ENCODE measurements at regions not wholly inside any gene's neighbourhood (a gene's known extent, or its start where the extent isn't known, plus 50 kb on each side); places are given as distances from the start of the nearest gene placed in this dataset.
A peak's percentile ranks its signal among the peaks of the same experiment; 100 is the strongest.
"Not testable (repeated sequence)": the region's sequence is repeated elsewhere in the genome, so short reads cannot be mapped to it uniquely, and the experiment has no call there.

DNA sequence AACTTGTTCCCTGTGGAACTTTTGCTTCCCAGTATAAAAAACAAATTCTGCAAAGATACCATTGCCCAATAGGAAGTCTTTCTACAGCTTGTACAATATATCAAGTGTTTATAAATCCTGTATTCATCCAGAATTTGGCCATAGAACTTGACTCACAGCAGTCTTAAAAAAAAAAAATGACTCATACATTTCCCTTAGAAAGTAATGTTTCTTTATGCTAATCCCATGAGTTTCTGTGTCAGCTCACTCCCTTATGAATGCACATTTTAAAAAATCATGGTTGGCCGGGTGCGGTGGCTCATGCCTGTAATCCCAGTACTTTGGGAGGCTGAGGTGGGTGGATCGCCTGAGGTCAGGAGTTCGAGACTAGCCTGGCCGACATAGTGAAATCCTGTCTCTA is 89.3 kb upstream of the DMRT1 start:
- H3K27ac ChIP-seq = peak overlapping the region; percentile 21
- ATAC-seq (no peak), DNase-seq (no peak)
- peaks cover 3% of the 10 kb centered on the region for H3K36me3 ChIP-seq
- peaks cover 40% of the 10 kb centered on the region for H3K4me1 ChIP-seq
- no peaks in the 10 kb centered on the region for H3K9me3 ChIP-seq
- no peak overlapping the region for H3K4me3 ChIP-seq
- TF ChIP-seq, protein P1, sequence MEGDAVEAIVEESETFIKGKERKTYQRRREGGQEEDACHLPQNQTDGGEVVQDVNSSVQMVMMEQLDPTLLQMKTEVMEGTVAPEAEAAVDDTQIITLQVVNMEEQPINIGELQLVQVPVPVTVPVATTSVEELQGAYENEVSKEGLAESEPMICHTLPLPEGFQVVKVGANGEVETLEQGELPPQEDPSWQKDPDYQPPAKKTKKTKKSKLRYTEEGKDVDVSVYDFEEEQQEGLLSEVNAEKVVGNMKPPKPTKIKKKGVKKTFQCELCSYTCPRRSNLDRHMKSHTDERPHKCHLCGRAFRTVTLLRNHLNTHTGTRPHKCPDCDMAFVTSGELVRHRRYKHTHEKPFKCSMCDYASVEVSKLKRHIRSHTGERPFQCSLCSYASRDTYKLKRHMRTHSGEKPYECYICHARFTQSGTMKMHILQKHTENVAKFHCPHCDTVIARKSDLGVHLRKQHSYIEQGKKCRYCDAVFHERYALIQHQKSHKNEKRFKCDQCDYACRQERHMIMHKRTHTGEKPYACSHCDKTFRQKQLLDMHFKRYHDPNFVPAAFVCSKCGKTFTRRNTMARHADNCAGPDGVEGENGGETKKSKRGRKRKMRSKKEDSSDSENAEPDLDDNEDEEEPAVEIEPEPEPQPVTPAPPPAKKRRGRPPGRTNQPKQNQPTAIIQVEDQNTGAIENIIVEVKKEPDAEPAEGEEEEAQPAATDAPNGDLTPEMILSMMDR (IDR thresholded peaks at IDR 0.05) = no peak
- intact Hi-C loops (cut with DNase I) = no loop called here
- no peaks in the 10 kb centered on the region for H3K27me3 ChIP-seq

DNA sequence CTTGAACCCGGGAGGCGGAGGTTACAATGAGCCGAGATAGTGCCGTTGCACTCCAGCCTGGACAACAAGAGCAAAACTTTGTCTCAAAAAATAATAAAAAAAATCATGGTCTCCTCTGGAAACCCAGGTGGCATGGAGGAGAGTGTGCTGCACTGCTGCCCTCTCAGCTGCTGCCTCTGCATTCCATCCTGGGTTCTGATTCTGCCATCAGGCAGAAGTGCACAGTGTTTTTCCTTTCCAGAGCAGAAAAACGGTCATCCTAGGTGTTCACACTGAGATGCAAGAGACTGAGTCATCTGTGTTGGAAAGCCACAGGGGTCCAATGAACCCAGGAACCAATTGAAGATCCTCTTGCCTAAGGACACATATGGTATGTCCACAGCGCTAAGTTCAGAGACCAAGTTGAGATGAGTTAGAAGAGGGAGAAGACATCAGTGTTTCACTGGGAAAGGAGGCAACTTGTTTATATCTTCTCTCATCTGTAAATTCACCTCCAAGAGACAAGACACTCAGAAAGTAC is 88.8 kb upstream of the DMRT1 start:
- no peak overlapping the region for H3K4me3 ChIP-seq
- H3K4me1 ChIP-seq = peaks cover 40% of the 10 kb centered on the region
- ATAC-seq (no peak), DNase-seq (no peak)
- intact Hi-C loops (cut with DNase I) = no loop called here
- H3K27ac ChIP-seq = no peak overlapping the region
- H3K9me3 ChIP-seq = no peaks in the 10 kb centered on the region
- TF ChIP-seq, protein P1 (IDR thresholded peaks at IDR 0.05) = no peak
- H3K36me3 ChIP-seq = no peaks in the 10 kb centered on the region
- H3K27me3 ChIP-seq = no peaks in the 10 kb centered on the region

GRCh38 chr9:753734-754133 is 87.8 kb upstream of the DMRT1 start:
- DNase-seq; H3K4me3 ChIP-seq; ATAC-seq; H3K27ac ChIP-seq; H3K9me3 ChIP-seq; intact Hi-C loops (cut with DNase I); H3K36me3 ChIP-seq; H3K27me3 ChIP-seq: not testable (repeated sequence)
- H3K4me1 ChIP-seq = peaks cover 40% of the 10 kb centered on the region

- Histone ChIP-seq H3K27me3 (no peaks in the 10 kb centered on the region), H3K4me1 (peaks cover 39% of the 10 kb centered on the region), H3K27ac (no peak overlapping the region), H3K4me3 (no peak overlapping the region), H3K9me3 (no peaks in the 10 kb centered on the region), H3K36me3 (no peaks in the 10 kb centered on the region)
- intact Hi-C loops (cut with DNase I) = no loop called here
- ATAC-seq (no peak), DNase-seq (no peak)
- TF ChIP-seq, protein P1 (IDR thresholded peaks at IDR 0.05) = no peak
Observed at GRCh38 chr9:754150-754931, 87.2 kb upstream of the DMRT1 start.

GRCh38 chr9:755454-756381 is 85.8 kb upstream of the DMRT1 start:
- peaks cover 25% of the 10 kb centered on the region for H3K4me1 ChIP-seq
- no peaks in the 10 kb centered on the region for H3K9me3 ChIP-seq
- peak; percentile 58 for ATAC-seq
- no peaks in the 10 kb centered on the region for H3K27me3 ChIP-seq
- TF ChIP-seq, protein P1 (IDR thresholded peaks at IDR 0.05) = no peak
- no peak overlapping the region for H3K27ac ChIP-seq
- no peaks in the 10 kb centered on the region for H3K36me3 ChIP-seq
- H3K4me3 ChIP-seq = no peak overlapping the region
- intact Hi-C loops (cut with DNase I) = loop anchor here (5.0 kb wide), 1 partner anchor 138 kb away; no protein-coding TSS in a partner anchor
- DNase-seq = no peak
